ENCODE measurements at regions not wholly inside any gene's neighbourhood (a gene's known extent, or its start where the extent isn't known, plus 50 kb on each side); places are given as distances from the start of the nearest gene placed in this dataset.

DNA sequence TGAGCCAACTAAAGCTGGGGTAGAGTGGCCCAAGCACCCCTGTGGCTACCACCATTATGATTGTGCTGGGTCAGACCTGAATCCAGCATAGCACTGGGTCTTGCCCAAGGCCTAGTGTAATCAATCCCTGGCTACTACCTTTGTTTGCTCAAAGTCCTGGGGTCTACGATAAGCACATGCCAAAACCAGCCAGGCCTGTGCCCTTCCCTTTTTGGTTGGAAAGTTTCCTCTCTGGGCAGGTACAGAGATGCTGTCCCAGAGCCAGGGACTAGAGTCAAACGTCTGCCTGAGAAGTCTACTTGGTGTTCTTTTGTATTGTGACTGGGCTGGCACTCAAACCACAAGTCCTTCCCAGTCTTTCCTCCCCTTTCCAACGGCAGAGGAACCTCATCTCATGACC, 371.5 kb upstream of the MAGEC2 start:
- no peak for TF ChIP-seq POLR2A (IDR thresholded peaks at IDR 0.05)
- TF ChIP-seq, protein P1, sequence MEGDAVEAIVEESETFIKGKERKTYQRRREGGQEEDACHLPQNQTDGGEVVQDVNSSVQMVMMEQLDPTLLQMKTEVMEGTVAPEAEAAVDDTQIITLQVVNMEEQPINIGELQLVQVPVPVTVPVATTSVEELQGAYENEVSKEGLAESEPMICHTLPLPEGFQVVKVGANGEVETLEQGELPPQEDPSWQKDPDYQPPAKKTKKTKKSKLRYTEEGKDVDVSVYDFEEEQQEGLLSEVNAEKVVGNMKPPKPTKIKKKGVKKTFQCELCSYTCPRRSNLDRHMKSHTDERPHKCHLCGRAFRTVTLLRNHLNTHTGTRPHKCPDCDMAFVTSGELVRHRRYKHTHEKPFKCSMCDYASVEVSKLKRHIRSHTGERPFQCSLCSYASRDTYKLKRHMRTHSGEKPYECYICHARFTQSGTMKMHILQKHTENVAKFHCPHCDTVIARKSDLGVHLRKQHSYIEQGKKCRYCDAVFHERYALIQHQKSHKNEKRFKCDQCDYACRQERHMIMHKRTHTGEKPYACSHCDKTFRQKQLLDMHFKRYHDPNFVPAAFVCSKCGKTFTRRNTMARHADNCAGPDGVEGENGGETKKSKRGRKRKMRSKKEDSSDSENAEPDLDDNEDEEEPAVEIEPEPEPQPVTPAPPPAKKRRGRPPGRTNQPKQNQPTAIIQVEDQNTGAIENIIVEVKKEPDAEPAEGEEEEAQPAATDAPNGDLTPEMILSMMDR (IDR thresholded peaks at IDR 0.05), result no peak

Data from thyroid gland (tissue), 4 donors.